HepG2 (cell line): ENCODE measurements at regions not wholly inside any gene's neighbourhood (a gene's known extent, or its start where the extent isn't known, plus 50 kb on each side); places are given as distances from the start of the nearest gene placed in this dataset.
A peak's percentile ranks its signal among the peaks of the same experiment; 100 is the strongest.
"Not testable (repeated sequence)": the region's sequence is repeated elsewhere in the genome, so short reads cannot be mapped to it uniquely, and the experiment has no call there.

Experiments
- ATAC-seq: fragments of 200-7000 bp; cut with Tn5 transposase; 3 replicates; pipeline ENCODE4 v1.9.1; 2020; ENCODE audit warnings: mild to moderate bottlenecking, moderate library complexity
- BruUV-seq: library from RNA; stranded (reverse); fragments of 400-500 nt; replicated peaks from 2 replicates; lab custom pipeline; 2021; lab: Mats Ljungman, UMichigan
- CTCF ChIA-PET: fragments of 300-600 bp; formaldehyde crosslinking; extraction: SDS; loops from one replicate; lab custom pipeline; 2021; ENCODE audit warnings: low total read pairs, inconsistent platforms, low intra/inter-chr PET ratio; lab: Yijun Ruan, JAX
- POLR2A ChIA-PET: fragments of 350-600 bp; sonication (Branson Sonifier 250); formaldehyde crosslinking; loops from one replicate; lab custom pipeline; 2020; ENCODE audit warnings: antibody characterized with exemption, inconsistent platforms; lab: Yijun Ruan, JAX
- DNase-seq: peaks from one replicate; pipeline ENCODE4 v3.0.0-alpha.2; 2015; ENCODE audit warnings: low spot score
- FAIRE-seq: peaks from 3 replicates; lab custom pipeline; 2011; peaks lifted over from hg19 to GRCh38; lab: Jason Lieb, UNC
- H2AFZ ChIP-seq: one replicate; pipeline ENCODE4 v1.6.1; 2011; ENCODE audit warnings: low read length, inconsistent platforms
- H3K27ac ChIP-seq: fragments of 300-600 bp; 3 replicates; pipeline ENCODE4 v1.8.0; 2011; ENCODE audit warnings: mixed run types, mild to moderate bottlenecking, mixed read lengths, low read length, inconsistent platforms; ENCODE audit not compliant: insufficient read depth; ENCODE audit errors: extremely low read length
- H3K27me3 ChIP-seq, 2 experiments: fragments of 200-600 bp in 1 of 2; 2 replicates in 1 of 2; 3 replicates in 1 of 2; pipeline versions ENCODE4 v1.6.0 to v1.8.0; 2011; ENCODE audit warnings: low read length in 2 of 2, mild to moderate bottlenecking in 2 of 2, moderate library complexity in 2 of 2, inconsistent platforms in 1 of 2; ENCODE audit not compliant: insufficient read depth in 2 of 2, control insufficient read depth in 1 of 2
- H3K36me3 ChIP-seq, 2 experiments: fragments of 200-600 bp in 1 of 2; replicated peaks in 1 of 2; 2 replicates in 1 of 2; 3 replicates in 1 of 2; pipeline versions ENCODE4 v1.5.1 to v1.8.0; 2011; ENCODE audit warnings: low read length in 2 of 2, inconsistent platforms in 1 of 2; ENCODE audit not compliant: insufficient read depth in 2 of 2, control insufficient read depth in 1 of 2
- H3K4me1 ChIP-seq: 2 replicates; pipeline ENCODE4 v1.5.1; 2012; ENCODE audit warnings: low read length, inconsistent platforms; ENCODE audit not compliant: insufficient read depth
- H3K4me2 ChIP-seq: 2 replicates; pipeline ENCODE4 v1.6.0; 2011; ENCODE audit warnings: low read depth, low read length, inconsistent platforms
- H3K4me3 ChIP-seq, 3 experiments: fragments of 200-600 bp in 1 of 3; sonication (generic), shearing (Covaris generic) in 1 of 3; replicated peaks in 1 of 3; 2 replicates each; pipeline ENCODE4 v1.5.1; 2011 to 2016; ENCODE audit warnings: low read length in 3 of 3, inconsistent platforms in 2 of 3, low read depth in 2 of 3, mild to moderate bottlenecking in 2 of 3, control low read depth in 1 of 3, mixed read lengths in 1 of 3; ENCODE audit not compliant: insufficient read depth in 1 of 3
- H3K79me2 ChIP-seq: one replicate; pipeline ENCODE4 v1.6.1; 2011; ENCODE audit warnings: low read length, inconsistent platforms; ENCODE audit not compliant: insufficient read depth
- H3K9ac ChIP-seq: 2 replicates; pipeline ENCODE4 v1.6.0; 2011; ENCODE audit warnings: mild to moderate bottlenecking, low read depth, low read length, inconsistent platforms; ENCODE audit not compliant: insufficient read depth
- H3K9me3 ChIP-seq: 2 replicates; pipeline ENCODE4 v1.5.1; 2012; ENCODE audit warnings: mild to moderate bottlenecking, low read length
- H4K20me1 ChIP-seq: 2 replicates; pipeline ENCODE4 v1.6.0; 2011; ENCODE audit warnings: inconsistent platforms, mild to moderate bottlenecking, low read length, moderate library complexity; ENCODE audit not compliant: insufficient read depth
- MAFF ChIP-seq: IDR thresholded peaks from 2 replicates; pipeline ENCODE4 v1.6.1; 2011; ENCODE audit warnings: low read depth, low read length, improper control_type of control experiment
- MAFK ChIP-seq, 2 experiments: IDR thresholded peaks in 1 of 2; conservative IDR thresholded peaks in 1 of 2; 2 replicates each; pipeline ENCODE4 v1.6.1; 2011; ENCODE audit warnings: improper control_type of control experiment in 2 of 2, low read length in 2 of 2
- POGZ ChIP-seq: sonication (generic); formaldehyde crosslinking; IDR thresholded peaks from 2 replicates; pipeline ENCODE4 v1.4.0; 2020; ENCODE audit warnings: mild to moderate bottlenecking, missing genetic modification reagents
- RAD51 ChIP-seq: fragments of 450-650 bp; IDR thresholded peaks from 2 replicates; pipeline ENCODE4 v1.6.1; 2016; ENCODE audit warnings: borderline replicate concordance
- ZNF878 ChIP-seq: sonication (generic); formaldehyde crosslinking; IDR thresholded peaks from 2 replicates; pipeline ENCODE4 v1.8.1; 2023; ENCODE audit warnings: mild to moderate bottlenecking, missing genetic modification reagents, moderate library complexity
- WGBS: methylation state at CpG from one replicate; pipeline ENCODE4 v1.1.6; 2017; ENCODE audit warnings: low lambda C conversion rate; 5-methylcytosine and 5-hydroxymethylcytosine counted together
- in situ Hi-C: cut with HindIII; loops from 2 replicates; pipeline ENCODE4 v1.10.0; 2017; ENCODE audit warnings: low pct_unique_long_range_greater_than_20kb; ENCODE audit not compliant: extremely low pct_ligation_motif_present
- intact Hi-C: fragments of 100-400 bp; cut with micrococcal nuclease; formaldehyde crosslinking; loops from one replicate; pipeline ENCODE4 v1.10.0; 2022; ENCODE audit not compliant: unreplicated experiment

DNA sequence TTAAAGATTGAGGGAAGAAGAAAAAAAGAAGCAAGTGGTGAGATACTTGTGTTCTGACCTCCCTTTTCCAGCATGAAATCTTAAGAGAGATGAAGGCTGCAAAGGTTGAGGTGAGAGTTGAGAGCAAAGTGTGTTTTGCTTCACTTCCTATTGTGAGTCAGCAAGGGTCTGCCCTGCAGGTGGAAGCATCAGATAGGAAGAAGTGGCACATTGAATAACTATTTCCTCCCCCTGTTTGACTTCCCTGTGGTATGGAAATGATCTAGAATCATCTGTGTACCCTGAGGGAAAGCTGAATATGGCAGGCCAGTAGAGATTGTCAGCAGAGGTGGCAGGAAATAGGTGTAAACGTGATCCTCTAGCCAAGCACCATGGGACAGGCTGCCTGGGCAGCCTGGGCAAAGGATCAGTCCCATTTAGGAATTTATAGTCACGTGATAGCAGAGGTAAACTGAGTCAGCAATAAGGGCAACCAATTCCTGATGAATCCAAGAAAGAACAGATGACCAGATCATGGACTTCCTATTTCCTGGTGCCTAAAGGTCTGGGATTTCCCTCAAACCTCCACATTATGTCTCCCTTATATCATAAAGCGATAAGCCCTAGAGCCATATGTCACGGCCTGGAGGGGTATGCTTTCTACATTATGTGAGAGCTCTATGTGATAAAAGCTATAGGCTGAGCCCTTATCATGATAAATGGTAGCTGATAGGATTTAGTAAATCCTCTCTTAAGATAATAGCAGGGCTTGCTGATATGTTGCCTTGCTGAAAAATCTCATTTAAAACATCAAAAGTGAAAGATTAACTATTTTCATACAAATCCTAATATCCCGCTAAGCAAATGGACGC is 287.0 kb downstream of the MDFIC start:
- H2AFZ ChIP-seq: no peak overlapping the region
- 42% methylated on average over 6 of the region's 6 CpGs for WGBS
- no peaks in the 10 kb centered on the region for H3K36me3 ChIP-seq
- H4K20me1 ChIP-seq: no peaks in the 10 kb centered on the region
- no peaks in the 10 kb centered on the region for H3K4me1 ChIP-seq
- H3K27me3 ChIP-seq: no peaks in the 10 kb centered on the region
- peak; percentile 63; the same call in 1 of the 2 replicates for TF ChIP-seq RAD51
- TF ChIP-seq ZNF878: no peak
- no peak for TF ChIP-seq POGZ (CRISPR knock-in tag)
- peak; percentile 44; the same call in 1 of the 2 replicates for TF ChIP-seq MAFF
- peak; percentile 28 to 51; a peak in 2 of 4 replicates for TF ChIP-seq MAFK (conservative IDR thresholded peaks at IDR 0.05 in 1 of 2, IDR thresholded peaks at IDR 0.05 in 1 of 2; ENCODE audit: low read length in 2 of 2)
- no peak for ATAC-seq
- H3K27ac ChIP-seq: no peak overlapping the region
- BruUV-seq: no TSS peak
- DNase-seq: no peak
- H3K9ac ChIP-seq: no peak overlapping the region
- ChIA-PET CTCF (no interaction called here), POLR2A (no interaction called here)
- no peaks in the 10 kb centered on the region for H3K79me2 ChIP-seq
- no peak overlapping the region for H3K4me3 ChIP-seq
- FAIRE-seq: no peak
- H3K4me2 ChIP-seq: no peak overlapping the region
- peaks cover 40% of the 10 kb centered on the region for H3K9me3 ChIP-seq
- intact Hi-C loops (no loop called here), in situ Hi-C loops (no loop called here)

DNA sequence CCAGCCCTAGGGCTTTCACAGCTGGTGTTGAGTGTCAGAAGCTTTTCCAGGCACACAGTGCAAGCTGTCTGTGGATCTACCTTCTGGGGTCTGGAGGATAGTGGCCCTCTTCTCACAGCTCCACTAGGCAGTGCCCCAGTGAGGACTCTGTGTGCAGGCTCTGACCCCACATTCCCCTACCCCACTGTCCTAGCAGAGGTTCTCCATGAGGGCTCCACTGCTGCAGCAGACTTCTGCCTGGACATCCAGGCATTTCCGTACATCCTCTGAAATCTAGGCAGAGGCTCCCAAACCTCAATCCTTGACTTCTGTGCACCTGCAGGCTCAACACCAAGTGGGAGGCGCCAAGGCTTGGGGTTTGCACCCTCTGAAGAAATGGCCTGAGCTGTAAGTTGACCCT is 284.5 kb downstream of the MDFIC start:
- H3K4me2 ChIP-seq, FAIRE-seq, POLR2A ChIA-PET, DNase-seq, CTCF ChIA-PET, H3K4me1 ChIP-seq, H2AFZ ChIP-seq, in situ Hi-C loops, H3K27ac ChIP-seq, ATAC-seq, H3K27me3 ChIP-seq, H3K36me3 ChIP-seq, intact Hi-C loops, H3K9ac ChIP-seq, H3K79me2 ChIP-seq, H4K20me1 ChIP-seq, BruUV-seq, H3K4me3 ChIP-seq: not testable (repeated sequence)
- 80% methylated on average over 1 of the region's 2 CpGs for WGBS
- H3K9me3 ChIP-seq: peaks cover 44% of the 10 kb centered on the region
